Neuron (in vitro differentiated cells): ENCODE measurements at regions not wholly inside any gene's neighbourhood (a gene's known extent, or its start where the extent isn't known, plus 50 kb on each side); places are given as distances from the start of the nearest gene placed in this dataset.
"Not testable (repeated sequence)": the region's sequence is repeated elsewhere in the genome, so short reads cannot be mapped to it uniquely, and the experiment has no call there.

Experiments
- H2AFZ ChIP-seq: one replicate; pipeline ENCODE4 v1.6.1; 2013; ENCODE audit warnings: low read depth, mild to moderate bottlenecking, inconsistent platforms, low read length, moderate library complexity
- H3K27me3 ChIP-seq: one replicate; pipeline ENCODE4 v1.6.1; 2013; ENCODE audit warnings: low read length; ENCODE audit not compliant: insufficient read depth
- H3K36me3 ChIP-seq: one replicate; pipeline ENCODE4 v1.6.1; 2013; ENCODE audit warnings: low read length; ENCODE audit not compliant: insufficient read depth
- H3K4me1 ChIP-seq: one replicate; pipeline ENCODE4 v1.6.1; 2013; ENCODE audit warnings: low read length; ENCODE audit not compliant: insufficient read depth
- H3K4me3 ChIP-seq: 2 replicates; pipeline ENCODE4 v1.5.1; 2013; ENCODE audit warnings: mild to moderate bottlenecking, low read length, moderate library complexity
- H3K9me3 ChIP-seq: one replicate; pipeline ENCODE4 v1.6.1; 2013; ENCODE audit warnings: low read length

- peaks cover 4% of the 10 kb centered on the region for H3K4me1 ChIP-seq
- H3K4me3 ChIP-seq: no peak overlapping the region
- no peaks in the 10 kb centered on the region for H3K36me3 ChIP-seq
- no peak overlapping the region for H2AFZ ChIP-seq
- no peaks in the 10 kb centered on the region for H3K27me3 ChIP-seq
- H3K9me3 ChIP-seq: no peaks in the 10 kb centered on the region
These were observed 150.3 kb downstream of the SLITRK5 start for GRCh38 chr13:87821512-87821911.

DNA sequence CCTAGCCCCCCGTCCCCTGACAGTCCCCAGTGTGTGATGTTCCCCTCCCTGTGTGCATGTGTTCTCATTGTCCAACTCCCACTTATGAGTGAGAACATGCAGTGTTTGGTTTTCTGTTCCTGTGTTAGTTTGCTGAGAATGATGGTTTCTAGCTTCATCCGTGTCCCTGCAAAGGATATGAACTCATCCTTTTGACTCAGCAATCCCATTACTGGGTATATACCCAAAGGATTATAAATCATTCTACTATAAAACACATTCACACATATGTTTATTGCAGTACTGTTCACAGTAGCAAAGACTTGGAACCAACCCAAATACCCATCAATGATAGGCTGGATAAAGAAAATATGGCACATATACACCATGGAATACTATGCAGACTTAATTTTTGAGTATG, 155.1 kb downstream of the SLITRK5 start:
- H3K4me3 ChIP-seq, H3K4me1 ChIP-seq, H3K36me3 ChIP-seq, H2AFZ ChIP-seq, H3K27me3 ChIP-seq, H3K9me3 ChIP-seq: not testable (repeated sequence)

- Histone ChIP-seq H3K36me3 (no peaks in the 10 kb centered on the region), H3K4me1 (no peaks in the 10 kb centered on the region), H2AFZ (no peak overlapping the region), H3K27me3 (no peaks in the 10 kb centered on the region), H3K4me3 (no peak overlapping the region), H3K9me3 (no peaks in the 10 kb centered on the region)
These were observed 156.3 kb downstream of the SLITRK5 start for GRCh38 chr13:87827479-87827878.

- Histone ChIP-seq H3K4me3 (no peak overlapping the region), H3K9me3 (no peaks in the 10 kb centered on the region), H3K27me3 (no peaks in the 10 kb centered on the region), H3K4me1 (peaks cover 5% of the 10 kb centered on the region), H2AFZ (peak overlapping the region; percentile 53), H3K36me3 (no peaks in the 10 kb centered on the region)
These were observed 166.4 kb downstream of the SLITRK5 start for GRCh38 chr13:87837522-87837921.

- Histone ChIP-seq H3K27me3 (no peaks in the 10 kb centered on the region), H3K36me3 (no peaks in the 10 kb centered on the region), H2AFZ (peak overlapping the region; percentile 53), H3K4me3 (peak overlapping the region; percentile 28), H3K4me1 (peaks cover 5% of the 10 kb centered on the region), H3K9me3 (no peaks in the 10 kb centered on the region)
These were observed 166.8 kb downstream of the SLITRK5 start for GRCh38 chr13:87837946-87838345.

DNA sequence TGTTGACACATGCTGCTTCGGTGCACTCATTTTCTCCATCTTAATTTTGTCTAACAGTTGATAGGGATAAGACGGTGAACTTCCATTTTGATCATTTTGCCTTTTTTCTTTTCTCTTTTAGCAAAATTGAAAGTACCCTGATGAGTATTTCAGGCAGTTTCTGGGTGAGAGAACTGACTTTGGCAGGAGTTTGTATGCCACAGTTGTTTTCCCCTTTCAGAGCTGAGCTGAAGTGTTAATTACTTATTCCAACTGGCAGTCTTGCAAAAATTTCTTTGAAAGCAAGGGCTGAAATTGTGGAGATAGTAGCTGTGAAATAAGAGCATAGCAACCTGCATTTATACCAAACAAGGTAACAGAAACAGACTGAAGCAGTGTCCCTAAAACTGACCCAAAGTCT, 180.2 kb downstream of the SLITRK5 start:
- no peaks in the 10 kb centered on the region for H3K9me3 ChIP-seq
- no peaks in the 10 kb centered on the region for H3K36me3 ChIP-seq
- H2AFZ ChIP-seq: peak overlapping the region; percentile 84
- H3K4me1 ChIP-seq: peaks cover 4% of the 10 kb centered on the region
- H3K27me3 ChIP-seq: no peaks in the 10 kb centered on the region
- no peak overlapping the region for H3K4me3 ChIP-seq

DNA sequence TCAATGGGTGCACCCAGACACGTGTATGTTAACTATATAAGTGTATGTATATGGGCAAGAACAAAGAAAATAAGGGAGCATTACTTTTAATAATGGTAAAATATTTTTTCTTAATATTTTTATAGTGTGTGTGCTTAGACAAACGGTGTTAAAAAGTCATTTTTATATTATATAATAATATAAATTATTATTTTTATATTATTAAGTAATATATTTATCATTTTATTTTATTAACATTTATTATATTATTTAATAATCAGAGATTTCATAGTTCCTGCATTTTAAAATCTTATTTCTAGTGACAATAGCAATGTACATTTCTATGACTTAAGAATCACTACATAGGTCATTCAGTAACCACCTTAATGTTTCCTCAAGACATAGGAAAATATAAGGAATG, 184.4 kb downstream of the SLITRK5 start:
- Histone ChIP-seq H3K27me3 (no peaks in the 10 kb centered on the region), H3K4me3 (no peak overlapping the region), H3K36me3 (no peaks in the 10 kb centered on the region), H3K9me3 (no peaks in the 10 kb centered on the region), H2AFZ (no peak overlapping the region), H3K4me1 (peaks cover 4% of the 10 kb centered on the region)

DNA sequence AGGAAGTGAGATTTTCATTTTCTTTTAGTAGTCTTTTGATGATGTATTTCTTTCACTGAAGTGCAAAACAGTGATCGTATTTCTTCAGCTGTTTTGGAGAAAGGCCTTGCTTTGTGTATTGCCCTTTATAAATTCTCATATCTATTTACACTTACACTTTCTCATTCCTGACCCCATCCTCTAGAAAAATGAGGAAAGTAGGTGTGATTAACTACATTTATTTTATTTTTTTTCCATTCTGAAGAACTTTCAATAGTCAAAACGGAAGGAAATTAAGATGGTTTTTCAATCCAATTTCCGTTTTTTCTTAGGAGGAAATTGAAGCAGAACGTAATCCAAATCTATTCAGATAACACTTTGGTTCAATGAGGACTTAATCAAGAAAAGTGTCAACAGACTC, 188.1 kb downstream of the SLITRK5 start:
- Histone ChIP-seq H3K36me3 (no peaks in the 10 kb centered on the region), H2AFZ (no peak overlapping the region), H3K27me3 (no peaks in the 10 kb centered on the region), H3K4me3 (no peak overlapping the region), H3K4me1 (no peaks in the 10 kb centered on the region), H3K9me3 (no peaks in the 10 kb centered on the region)

- no peak overlapping the region for H3K4me3 ChIP-seq
- peaks cover 3% of the 10 kb centered on the region for H3K4me1 ChIP-seq
- no peak overlapping the region for H2AFZ ChIP-seq
- no peaks in the 10 kb centered on the region for H3K27me3 ChIP-seq
- H3K36me3 ChIP-seq: no peaks in the 10 kb centered on the region
- H3K9me3 ChIP-seq: no peaks in the 10 kb centered on the region
These were observed 196.3 kb downstream of the SLITRK5 start for GRCh38 chr13:87867426-87867825.

DNA sequence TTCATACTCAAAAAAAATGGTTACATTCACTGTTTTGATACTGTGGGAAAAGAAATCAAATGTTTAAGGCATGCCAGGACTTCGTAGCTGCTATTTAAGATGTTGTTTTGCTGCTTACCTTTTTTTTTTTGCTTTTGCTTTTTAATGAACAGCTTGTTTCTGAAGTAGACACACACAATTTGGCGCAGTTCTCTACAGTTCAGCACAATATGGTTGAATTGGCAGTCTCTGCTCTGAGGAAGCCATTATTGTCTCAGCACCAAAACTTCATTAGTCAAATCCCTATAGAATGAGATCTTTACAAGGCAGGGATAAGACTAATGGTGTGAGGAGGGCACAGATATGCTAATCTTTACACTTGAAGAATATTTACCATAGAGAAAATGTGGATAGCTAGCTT, 197.6 kb downstream of the SLITRK5 start:
- H3K4me1 ChIP-seq: peaks cover 3% of the 10 kb centered on the region
- no peak overlapping the region for H3K4me3 ChIP-seq
- H2AFZ ChIP-seq: no peak overlapping the region
- H3K36me3 ChIP-seq: no peaks in the 10 kb centered on the region
- H3K27me3 ChIP-seq: no peaks in the 10 kb centered on the region
- H3K9me3 ChIP-seq: no peaks in the 10 kb centered on the region

DNA sequence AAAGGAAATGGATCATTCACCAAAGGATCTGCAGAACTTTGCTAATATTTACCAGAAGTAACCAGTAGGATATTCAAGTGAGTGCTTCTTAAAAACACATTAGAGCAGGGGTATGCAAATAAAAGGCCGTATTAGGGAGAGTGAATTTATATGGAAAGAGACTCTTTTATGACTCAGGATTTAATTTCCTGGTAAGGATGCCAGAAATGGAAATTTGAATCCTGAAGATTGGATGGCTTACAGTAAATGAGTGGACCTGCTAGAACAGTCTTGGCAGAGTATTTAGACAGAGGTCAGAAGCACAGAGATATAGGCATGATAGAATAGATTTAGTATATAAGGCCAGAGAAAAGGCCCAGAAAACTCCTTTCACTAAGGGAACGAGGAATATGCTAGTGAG, 201.6 kb downstream of the SLITRK5 start:
- Histone ChIP-seq H3K4me1 (peaks cover 3% of the 10 kb centered on the region), H2AFZ (no peak overlapping the region), H3K4me3 (no peak overlapping the region), H3K27me3 (no peaks in the 10 kb centered on the region), H3K9me3 (no peaks in the 10 kb centered on the region), H3K36me3 (no peaks in the 10 kb centered on the region)

- no peak overlapping the region for H3K4me3 ChIP-seq
- H3K27me3 ChIP-seq: no peaks in the 10 kb centered on the region
These were observed 206.3 kb downstream of the SLITRK5 start for GRCh38 chr13:87877477-87877876.

DNA sequence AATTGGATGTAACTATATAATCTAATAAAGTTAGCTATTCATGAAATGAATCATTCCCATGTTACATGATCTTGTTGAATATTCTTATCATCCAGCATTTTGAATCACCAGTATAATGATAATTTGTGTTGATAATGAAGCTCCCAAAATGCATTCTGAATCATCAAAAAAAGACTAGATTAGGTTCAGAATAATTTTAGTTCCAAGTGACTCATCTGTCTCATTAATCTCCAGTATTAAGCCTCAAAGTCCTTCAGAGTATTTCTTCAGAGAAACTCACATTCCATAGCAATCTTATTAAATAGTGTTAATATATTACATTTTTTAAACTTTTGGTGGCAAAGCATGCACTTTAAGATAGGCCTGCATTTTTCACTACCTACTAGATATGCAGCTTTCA, 207.5 kb downstream of the SLITRK5 start:
- Histone ChIP-seq H3K4me3 (no peak overlapping the region), H3K9me3 (no peaks in the 10 kb centered on the region), H2AFZ (no peak overlapping the region), H3K4me1 (no peaks in the 10 kb centered on the region), H3K36me3 (no peaks in the 10 kb centered on the region), H3K27me3 (no peaks in the 10 kb centered on the region)

More at GRCh38 chr13:87877477-87877876, 206.3 kb downstream of the SLITRK5 start:
- no peaks in the 10 kb centered on the region for H3K9me3 ChIP-seq
- no peaks in the 10 kb centered on the region for H3K36me3 ChIP-seq
- no peak overlapping the region for H2AFZ ChIP-seq
- H3K4me1 ChIP-seq: no peaks in the 10 kb centered on the region

GRCh38 chr13:87884884-87885283, 213.7 kb downstream of the SLITRK5 start:
- no peak overlapping the region for H3K4me3 ChIP-seq
- no peaks in the 10 kb centered on the region for H3K27me3 ChIP-seq
- H2AFZ ChIP-seq: no peak overlapping the region
- no peaks in the 10 kb centered on the region for H3K4me1 ChIP-seq
- H3K9me3 ChIP-seq: no peaks in the 10 kb centered on the region
- no peaks in the 10 kb centered on the region for H3K36me3 ChIP-seq
